Activated CD4-positive, alpha-beta T cell treated with anti-CD3 and anti-CD28 coated beads, Interleukin-2, amount 10 ng/mL, durations not matched to agents 24 days and 14 days (primary cell): ENCODE measurements at regions not wholly inside any gene's neighbourhood (a gene's known extent, or its start where the extent isn't known, plus 50 kb on each side); places are given as distances from the start of the nearest gene placed in this dataset.
"Not testable (repeated sequence)": the region's sequence is repeated elsewhere in the genome, so short reads cannot be mapped to it uniquely, and the experiment has no call there.

Source experiments
- DNase-seq: peaks from one replicate; pipeline ENCODE4 v3.0.0; 2022
- H3K27ac Mint-ChIP-seq: one replicate; pipeline ENCODE4 v1.8.0; 2022; ENCODE audit warnings: mild to moderate bottlenecking, mixed read lengths
- H3K27me3 Mint-ChIP-seq: one replicate; pipeline ENCODE4 v1.8.0; 2022; ENCODE audit warnings: mixed read lengths
- H3K36me3 Mint-ChIP-seq: one replicate; pipeline ENCODE4 v1.8.0; 2022; ENCODE audit warnings: low read depth, mild to moderate bottlenecking, mixed read lengths
- H3K4me1 Mint-ChIP-seq: one replicate; pipeline ENCODE4 v1.8.0; 2021; ENCODE audit warnings: mixed read lengths
- H3K4me3 Mint-ChIP-seq: one replicate; pipeline ENCODE4 v1.8.0; 2022; ENCODE audit warnings: mild to moderate bottlenecking, moderate library complexity, mixed read lengths
- H3K9me3 Mint-ChIP-seq: one replicate; pipeline ENCODE4 v1.8.0; 2021; ENCODE audit warnings: mixed read lengths
- intact Hi-C: fragments of 100-400 bp; cut with micrococcal nuclease; formaldehyde crosslinking; loops from one replicate; pipeline ENCODE4 v1.15.1; 2023

DNA sequence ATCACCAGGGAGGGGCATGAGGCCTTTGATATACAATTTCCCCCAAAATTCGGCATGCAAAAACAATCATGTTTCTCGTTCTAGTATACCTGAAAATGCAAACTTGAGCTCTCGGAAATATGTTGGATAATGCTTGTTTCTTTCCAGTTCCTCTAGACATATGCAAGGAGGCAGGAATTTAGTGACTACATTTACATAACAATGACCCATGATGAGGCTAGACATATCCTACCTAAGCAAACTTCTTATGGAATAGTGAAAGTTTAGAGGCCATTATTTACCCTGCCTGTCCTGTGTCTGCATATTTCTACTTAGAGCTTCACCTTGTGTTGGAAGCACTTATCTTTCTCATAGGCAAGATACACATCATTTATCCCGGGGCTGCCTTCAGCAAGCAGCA, 514.6 kb downstream of the KCNJ2 start:
- H3K4me3 Mint-ChIP-seq: no peak overlapping the region
- DNase-seq: no peak
- H3K9me3 Mint-ChIP-seq: no peaks in the 10 kb centered on the region
- intact Hi-C loops: no loop called here
- H3K27ac Mint-ChIP-seq: no peak overlapping the region
- H3K4me1 Mint-ChIP-seq: no peaks in the 10 kb centered on the region
- no peaks in the 10 kb centered on the region for H3K27me3 Mint-ChIP-seq
- H3K36me3 Mint-ChIP-seq: no peaks in the 10 kb centered on the region

DNA sequence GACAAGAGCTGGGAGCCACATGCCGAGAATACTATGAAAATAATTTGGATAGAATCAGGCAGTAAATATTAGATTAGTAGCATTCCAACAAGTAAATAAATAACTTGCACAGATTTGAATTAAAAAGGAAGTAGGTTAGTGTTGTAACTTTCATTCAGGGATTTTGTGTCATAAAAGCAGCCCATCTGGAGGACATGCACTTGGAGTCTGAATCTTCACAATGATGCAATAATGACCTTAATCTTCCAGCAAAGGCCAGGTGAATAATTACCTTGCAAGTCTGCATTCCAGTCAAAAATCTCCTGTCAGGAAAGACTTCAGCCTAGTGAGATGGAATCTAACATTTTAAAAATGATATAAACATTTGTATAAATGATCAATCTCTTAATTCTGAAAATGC, 518.1 kb downstream of the KCNJ2 start:
- Mint-ChIP-seq H3K4me1 (peaks cover 3% of the 10 kb centered on the region), H3K27me3 (no peaks in the 10 kb centered on the region), H3K36me3 (no peaks in the 10 kb centered on the region), H3K27ac (no peak overlapping the region), H3K9me3 (peaks cover 3% of the 10 kb centered on the region), H3K4me3 (no peak overlapping the region)
- DNase-seq: no peak
- intact Hi-C loops: no loop called here

DNA sequence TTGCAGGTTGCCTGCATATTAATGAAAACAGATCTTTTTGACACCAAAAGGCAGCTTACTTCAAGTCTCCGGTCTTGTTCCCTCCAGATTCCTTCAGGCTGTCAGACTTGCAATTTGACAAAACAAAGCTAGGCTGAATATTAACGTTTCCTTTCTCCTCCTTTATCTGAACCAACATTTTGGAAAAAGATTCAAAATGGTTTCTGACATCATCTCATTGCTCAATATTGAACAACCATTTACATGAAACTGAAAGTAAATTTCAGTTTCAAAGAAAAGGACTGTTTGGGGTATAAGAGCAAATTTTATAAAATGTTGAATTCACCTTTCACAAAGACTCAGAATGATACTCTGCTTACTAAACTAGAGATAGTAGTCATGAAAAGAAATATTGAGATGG, 521.8 kb downstream of the KCNJ2 start:
- H3K36me3 Mint-ChIP-seq: no peaks in the 10 kb centered on the region
- intact Hi-C loops: no loop called here
- no peak for DNase-seq
- H3K4me1 Mint-ChIP-seq: peaks cover 3% of the 10 kb centered on the region
- peaks cover 3% of the 10 kb centered on the region for H3K9me3 Mint-ChIP-seq
- no peaks in the 10 kb centered on the region for H3K27me3 Mint-ChIP-seq
- no peak overlapping the region for H3K27ac Mint-ChIP-seq
- no peak overlapping the region for H3K4me3 Mint-ChIP-seq

DNA sequence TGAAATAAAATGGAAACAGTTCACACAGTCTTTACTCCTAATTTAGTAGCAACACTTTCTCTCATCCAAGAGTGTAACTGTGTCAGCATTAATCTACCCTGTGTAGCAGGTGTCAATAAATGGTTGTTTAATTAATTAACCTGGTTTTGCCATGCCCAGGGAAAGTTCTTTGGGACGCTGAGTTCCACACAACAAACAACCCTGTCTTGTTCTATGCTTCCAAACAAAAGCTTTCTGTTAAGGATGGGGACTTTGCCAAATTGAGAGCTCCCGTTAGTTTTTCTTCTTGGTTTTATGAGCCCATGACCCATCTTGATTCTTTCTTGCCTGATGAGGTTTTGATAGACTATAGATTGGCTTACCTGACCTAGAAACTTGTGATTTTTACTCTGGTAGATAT, 530.1 kb downstream of the KCNJ2 start:
- DNase-seq: no peak
- H3K4me1 Mint-ChIP-seq: no peaks in the 10 kb centered on the region
- no peaks in the 10 kb centered on the region for H3K36me3 Mint-ChIP-seq
- H3K27ac Mint-ChIP-seq: no peak overlapping the region
- H3K4me3 Mint-ChIP-seq: no peak overlapping the region
- H3K27me3 Mint-ChIP-seq: no peaks in the 10 kb centered on the region
- intact Hi-C loops: no loop called here
- H3K9me3 Mint-ChIP-seq: no peaks in the 10 kb centered on the region

DNA sequence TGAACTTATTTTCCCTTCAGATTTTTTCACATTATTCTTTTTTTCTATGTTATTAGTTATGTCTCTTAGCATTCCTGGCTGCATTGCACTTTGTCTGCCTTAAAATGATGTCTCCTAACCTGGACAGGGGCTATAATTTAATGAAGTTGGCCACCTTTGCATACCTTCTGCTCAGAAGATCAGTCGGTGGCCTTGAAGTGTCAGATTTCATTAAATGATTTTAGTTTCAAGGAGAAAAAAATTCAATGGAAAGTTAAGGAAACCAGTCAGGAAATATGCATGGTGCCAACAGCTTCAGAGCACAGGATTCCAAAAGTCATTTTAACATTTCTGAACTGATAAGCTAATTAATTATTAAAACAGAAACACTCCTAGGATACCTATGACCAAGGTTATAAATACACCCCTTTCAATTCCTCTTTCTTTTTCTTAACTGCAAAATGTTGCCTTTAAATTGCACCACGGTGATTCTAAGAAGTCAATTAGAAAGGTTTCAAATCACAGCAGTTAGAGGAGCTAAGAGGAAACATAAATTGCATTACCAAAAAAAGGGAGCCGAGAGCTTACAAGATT, 533.4 kb downstream of the KCNJ2 start:
- Mint-ChIP-seq H3K27ac (no peak overlapping the region), H3K4me1 (no peaks in the 10 kb centered on the region), H3K27me3 (no peaks in the 10 kb centered on the region), H3K4me3 (no peak overlapping the region), H3K9me3 (peaks cover 5% of the 10 kb centered on the region), H3K36me3 (no peaks in the 10 kb centered on the region)
- intact Hi-C loops: no loop called here
- DNase-seq: no peak

DNA sequence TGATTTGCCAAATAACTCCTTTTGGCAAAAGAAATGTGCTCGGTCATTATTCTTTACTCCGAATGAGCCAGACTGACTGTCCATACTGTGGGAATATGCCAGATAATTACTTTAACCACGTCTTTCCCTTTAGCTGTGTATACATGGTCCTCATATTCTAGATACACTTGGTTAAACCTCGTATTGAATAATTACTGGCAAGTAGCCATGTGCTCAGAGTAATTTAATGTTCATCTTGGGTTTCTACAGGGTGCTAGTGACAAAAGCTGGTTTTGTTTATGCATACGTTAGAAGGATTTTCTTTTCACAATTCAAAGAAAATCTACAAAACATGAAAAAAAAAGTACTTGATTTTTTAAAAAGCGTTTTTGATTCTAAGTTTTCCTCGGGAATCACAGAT, 540.3 kb downstream of the KCNJ2 start:
- Mint-ChIP-seq H3K4me1 (no peaks in the 10 kb centered on the region), H3K36me3 (no peaks in the 10 kb centered on the region), H3K4me3 (no peak overlapping the region), H3K27me3 (no peaks in the 10 kb centered on the region), H3K27ac (no peak overlapping the region), H3K9me3 (peaks cover 3% of the 10 kb centered on the region)
- no peak for DNase-seq
- intact Hi-C loops: no loop called here

DNA sequence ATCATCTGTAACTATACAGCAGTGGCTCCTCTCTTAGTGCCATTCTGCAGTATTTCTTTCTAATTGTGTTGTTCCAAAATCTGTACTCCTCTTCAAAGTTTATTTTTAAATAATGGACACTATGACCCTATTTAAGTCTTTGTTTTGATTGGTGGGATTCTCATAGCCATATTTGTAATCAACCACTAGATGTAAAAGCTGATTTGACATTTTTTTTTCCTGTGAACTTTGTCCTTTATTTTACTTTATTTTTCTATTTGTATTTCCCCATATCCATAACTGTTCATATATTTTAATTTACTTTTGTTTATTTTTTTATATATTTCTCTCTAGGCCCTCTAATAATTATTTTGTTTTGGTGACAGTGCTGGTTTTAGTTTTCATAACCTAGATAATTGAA, 544.4 kb downstream of the KCNJ2 start:
- intact Hi-C loops: no loop called here
- no peak overlapping the region for H3K27ac Mint-ChIP-seq
- no peaks in the 10 kb centered on the region for H3K4me1 Mint-ChIP-seq
- H3K4me3 Mint-ChIP-seq: no peak overlapping the region
- no peaks in the 10 kb centered on the region for H3K36me3 Mint-ChIP-seq
- no peaks in the 10 kb centered on the region for H3K27me3 Mint-ChIP-seq
- DNase-seq: no peak
- H3K9me3 Mint-ChIP-seq: no peaks in the 10 kb centered on the region

DNA sequence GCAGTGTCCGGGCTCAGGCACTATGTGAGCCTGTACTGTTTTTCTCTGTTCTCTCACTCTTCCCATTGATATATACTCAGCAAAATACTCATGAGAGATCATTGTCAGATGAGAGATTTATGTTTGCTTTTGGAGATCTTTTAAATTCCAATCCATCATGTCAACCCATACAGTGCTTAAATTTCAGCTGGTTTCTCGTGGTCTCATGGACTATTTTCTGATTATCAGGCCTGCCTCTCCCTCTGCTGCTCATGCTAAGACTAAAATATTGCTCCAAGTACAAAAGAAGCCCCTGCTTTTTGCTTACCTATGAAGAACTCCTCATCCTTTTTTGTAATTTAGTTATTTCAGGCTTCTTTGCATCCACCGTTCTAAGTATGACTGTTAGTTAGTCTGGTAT, 547.2 kb downstream of the KCNJ2 start:
- Mint-ChIP-seq H3K4me3 (no peak overlapping the region), H3K27me3 (no peaks in the 10 kb centered on the region), H3K4me1 (no peaks in the 10 kb centered on the region), H3K36me3 (no peaks in the 10 kb centered on the region), H3K27ac (no peak overlapping the region), H3K9me3 (no peaks in the 10 kb centered on the region)
- no peak for DNase-seq
- intact Hi-C loops: no loop called here

DNA sequence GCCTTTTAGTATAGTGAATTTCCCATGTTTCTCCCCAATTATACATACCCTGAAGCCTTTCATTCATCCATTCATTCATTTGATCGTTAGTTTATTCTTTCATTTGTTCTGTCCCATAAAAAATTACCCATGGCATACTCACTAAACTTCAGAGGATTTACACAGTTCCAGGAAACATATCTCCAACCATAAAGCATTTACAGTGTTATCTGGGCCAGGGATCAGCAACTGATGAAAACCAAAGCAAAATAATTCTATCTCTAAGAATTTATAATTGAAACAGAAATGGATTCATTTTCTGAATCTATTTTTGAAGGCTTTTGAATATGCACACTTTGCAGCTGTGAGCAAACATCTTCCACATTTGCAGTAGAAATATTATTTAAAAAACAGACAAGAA, 547.7 kb downstream of the KCNJ2 start:
- intact Hi-C loops: no loop called here
- Mint-ChIP-seq H3K36me3 (no peaks in the 10 kb centered on the region), H3K9me3 (no peaks in the 10 kb centered on the region), H3K4me1 (no peaks in the 10 kb centered on the region), H3K4me3 (no peak overlapping the region), H3K27ac (no peak overlapping the region), H3K27me3 (no peaks in the 10 kb centered on the region)
- no peak for DNase-seq

DNA sequence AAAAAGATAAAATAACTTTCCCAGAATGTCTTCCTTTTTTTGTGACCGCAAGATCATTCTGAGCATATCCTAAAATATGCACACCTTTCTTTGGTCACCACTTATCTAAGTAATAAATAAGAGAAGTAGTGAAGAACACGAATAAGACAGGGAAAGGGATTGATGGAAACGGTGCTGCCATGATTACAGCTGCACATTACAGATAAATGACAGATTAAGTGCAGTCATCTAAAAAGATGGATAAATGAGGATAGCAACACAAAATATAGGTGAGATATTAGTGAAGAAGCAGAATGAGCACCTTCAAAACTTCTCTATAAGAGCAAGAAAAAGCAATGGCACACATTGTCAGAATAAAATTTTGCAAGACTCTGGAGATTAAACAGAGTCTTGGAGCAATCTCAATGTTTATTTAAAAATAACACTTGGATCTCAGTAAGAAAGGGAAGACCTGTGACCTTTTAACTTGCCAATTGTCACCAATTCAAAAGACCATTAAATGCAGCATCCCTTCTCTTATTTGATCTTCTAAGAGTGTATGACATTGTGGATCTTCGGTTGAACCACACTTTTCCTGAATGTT, 567.1 kb downstream of the KCNJ2 start:
- H3K27me3 Mint-ChIP-seq: no peaks in the 10 kb centered on the region
- H3K36me3 Mint-ChIP-seq: no peaks in the 10 kb centered on the region
- intact Hi-C loops: no loop called here
- no peak overlapping the region for H3K4me3 Mint-ChIP-seq
- no peak overlapping the region for H3K27ac Mint-ChIP-seq
- DNase-seq: no peak
- no peaks in the 10 kb centered on the region for H3K9me3 Mint-ChIP-seq
- no peaks in the 10 kb centered on the region for H3K4me1 Mint-ChIP-seq

DNA sequence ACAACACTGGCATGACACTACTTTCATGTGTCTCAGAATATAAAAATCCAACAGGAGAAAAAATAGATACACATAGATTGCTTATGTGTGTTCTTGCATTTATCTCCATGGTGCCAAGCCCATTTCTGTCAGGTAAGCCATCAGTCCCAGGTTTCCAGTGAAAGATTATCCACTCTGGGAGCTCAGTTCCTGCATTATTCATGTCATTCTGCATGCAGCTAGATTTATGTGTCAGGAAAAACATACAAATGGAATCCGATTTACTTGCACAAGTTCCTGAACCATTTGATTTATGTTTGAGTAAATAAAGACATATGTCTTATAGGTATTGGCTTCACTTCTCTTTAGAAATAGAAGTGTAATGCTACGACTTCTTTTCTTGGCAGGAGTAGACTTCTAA, 569.7 kb downstream of the KCNJ2 start:
- no peaks in the 10 kb centered on the region for H3K36me3 Mint-ChIP-seq
- no peak for DNase-seq
- no peak overlapping the region for H3K4me3 Mint-ChIP-seq
- intact Hi-C loops: no loop called here
- H3K27me3 Mint-ChIP-seq: no peaks in the 10 kb centered on the region
- H3K9me3 Mint-ChIP-seq: no peaks in the 10 kb centered on the region
- H3K4me1 Mint-ChIP-seq: no peaks in the 10 kb centered on the region
- H3K27ac Mint-ChIP-seq: no peak overlapping the region

DNA sequence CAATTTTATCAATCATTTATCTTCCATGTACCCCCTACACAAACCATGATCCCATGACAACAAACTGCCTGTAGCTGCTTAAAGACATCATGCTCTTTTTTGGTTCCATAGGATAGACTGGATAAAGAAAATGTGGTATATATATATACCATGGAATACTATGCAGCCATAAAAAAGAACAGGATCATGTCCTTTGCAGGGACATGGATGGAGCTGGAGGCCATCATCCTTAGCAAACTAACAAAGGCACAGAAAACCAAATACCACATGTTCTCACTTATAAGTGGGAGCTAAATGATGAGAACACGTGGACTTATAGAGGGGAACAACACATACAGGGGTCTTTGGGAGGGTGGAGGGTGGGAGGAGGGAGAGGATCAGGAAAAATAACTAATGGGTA, 577.2 kb downstream of the KCNJ2 start:
- H3K4me3 Mint-ChIP-seq, H3K9me3 Mint-ChIP-seq, H3K27ac Mint-ChIP-seq, H3K36me3 Mint-ChIP-seq, H3K4me1 Mint-ChIP-seq, intact Hi-C loops, H3K27me3 Mint-ChIP-seq, DNase-seq: not testable (repeated sequence)

DNA sequence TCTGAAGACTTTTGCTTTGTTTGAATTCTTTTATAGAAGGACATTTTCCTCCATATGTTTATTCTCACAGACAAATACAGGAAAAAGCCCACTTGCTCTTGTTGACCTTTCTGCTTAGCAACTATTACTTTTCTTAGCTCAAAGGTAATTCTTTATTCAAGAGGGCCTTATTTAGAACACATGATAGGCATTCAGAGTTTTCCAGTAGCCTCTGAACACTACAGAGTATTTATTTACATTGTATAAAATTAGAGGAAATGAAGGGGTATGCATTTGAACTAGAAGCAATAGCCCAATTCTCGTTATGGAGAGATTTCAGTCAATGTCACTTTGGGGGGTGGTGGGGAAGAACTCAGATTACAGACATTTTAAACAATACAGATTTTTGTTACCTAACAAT, 581.7 kb downstream of the KCNJ2 start:
- no peak overlapping the region for H3K4me3 Mint-ChIP-seq
- no peaks in the 10 kb centered on the region for H3K27me3 Mint-ChIP-seq
- H3K9me3 Mint-ChIP-seq: peaks cover 4% of the 10 kb centered on the region
- H3K4me1 Mint-ChIP-seq: no peaks in the 10 kb centered on the region
- no peaks in the 10 kb centered on the region for H3K36me3 Mint-ChIP-seq
- no peak overlapping the region for H3K27ac Mint-ChIP-seq
- intact Hi-C loops: no loop called here
- no peak for DNase-seq

DNA sequence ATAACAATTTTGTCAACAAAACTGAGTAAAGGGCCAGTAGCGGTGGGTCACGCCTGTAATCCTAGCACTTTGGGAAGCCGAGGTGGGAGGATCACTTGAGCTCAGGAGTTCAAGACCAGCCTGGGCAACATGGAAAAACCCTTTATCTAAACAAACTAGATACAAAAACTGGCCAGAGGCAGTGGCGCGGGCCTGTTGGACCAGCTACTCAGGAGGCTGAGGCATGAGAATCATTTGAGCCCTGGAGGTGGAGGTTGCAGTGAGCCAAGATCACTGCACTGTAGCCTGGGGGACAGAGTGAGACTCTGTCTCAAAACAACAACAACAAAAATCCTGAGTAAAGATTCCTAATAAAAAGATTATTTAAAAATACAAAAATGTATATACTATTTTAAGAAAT, 583.1 kb downstream of the KCNJ2 start:
- H3K9me3 Mint-ChIP-seq, H3K4me1 Mint-ChIP-seq, H3K36me3 Mint-ChIP-seq, H3K27me3 Mint-ChIP-seq, H3K27ac Mint-ChIP-seq, DNase-seq, intact Hi-C loops, H3K4me3 Mint-ChIP-seq: not testable (repeated sequence)

DNA sequence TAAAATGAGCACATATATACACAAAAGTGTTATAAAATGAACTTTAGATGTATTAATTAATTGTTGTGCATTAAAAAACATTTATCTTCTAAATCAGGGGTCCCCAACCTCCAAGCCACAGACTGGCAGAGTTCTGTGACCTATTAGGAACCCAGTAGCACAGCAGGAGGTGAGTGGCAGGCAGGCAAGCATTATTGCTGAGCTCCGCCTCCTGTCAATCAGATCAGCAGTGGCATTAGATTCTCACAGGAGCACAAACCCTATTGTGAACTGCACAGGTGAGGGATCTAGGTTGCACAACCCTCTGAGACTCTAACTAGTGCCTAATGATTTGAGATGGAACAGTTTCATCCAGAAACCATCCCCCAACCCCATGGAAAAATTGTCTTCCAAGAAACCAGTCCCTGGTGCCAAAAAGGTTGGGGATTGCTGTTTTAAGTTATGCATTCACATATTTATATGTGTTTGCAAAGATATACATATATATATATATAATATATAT, 583.7 kb downstream of the KCNJ2 start:
- intact Hi-C loops: no loop called here
- Mint-ChIP-seq H3K4me1 (no peaks in the 10 kb centered on the region), H3K9me3 (no peaks in the 10 kb centered on the region), H3K27me3 (no peaks in the 10 kb centered on the region), H3K36me3 (no peaks in the 10 kb centered on the region), H3K27ac (no peak overlapping the region), H3K4me3 (no peak overlapping the region)
- no peak for DNase-seq
